ENCODE measurements at regions not wholly inside any gene's neighbourhood (a gene's known extent, or its start where the extent isn't known, plus 50 kb on each side); places are given as distances from the start of the nearest gene placed in this dataset.

DNA sequence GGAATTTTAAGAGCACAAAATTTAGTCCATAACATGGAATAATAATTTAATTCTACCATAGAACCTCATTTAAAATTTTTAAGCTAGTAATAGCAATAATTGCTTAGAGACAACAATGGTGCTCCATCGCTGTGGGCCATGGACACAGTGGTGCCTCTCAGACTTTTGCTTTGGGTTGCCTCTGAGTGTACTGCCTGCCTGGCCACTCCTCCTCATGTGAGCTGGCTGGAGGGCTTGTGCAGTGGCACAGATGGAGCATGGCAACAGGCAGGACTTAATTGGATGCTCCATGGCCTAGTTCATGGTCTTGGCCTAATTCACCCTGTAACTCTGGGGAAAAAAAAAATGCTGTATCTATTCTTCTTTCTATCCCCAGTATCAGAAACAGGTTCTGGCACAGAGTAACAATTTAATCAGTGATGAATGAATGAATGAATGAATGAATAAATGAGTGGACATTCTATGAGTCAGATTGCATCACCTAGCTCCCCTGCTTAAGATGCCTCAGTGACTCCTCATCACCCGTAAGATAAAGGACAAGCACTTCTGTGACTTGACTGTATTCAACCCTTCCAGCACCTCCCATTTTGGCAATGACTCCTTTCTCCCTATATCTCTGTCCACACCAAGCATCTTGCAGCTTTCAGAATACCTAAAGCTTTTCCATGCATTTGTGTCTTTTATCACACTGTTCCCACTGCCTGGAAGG lies 211.8 kb upstream of the SLC14A2 start:
- TF ChIP-seq CHD1 (IDR thresholded peaks at IDR 0.05; ENCODE audit: low read depth, low read length), result no peak
- TF ChIP-seq SUZ12 (IDR thresholded peaks at IDR 0.05; ENCODE audit: unreplicated experiment), result no peak
- TF ChIP-seq, protein P1, sequence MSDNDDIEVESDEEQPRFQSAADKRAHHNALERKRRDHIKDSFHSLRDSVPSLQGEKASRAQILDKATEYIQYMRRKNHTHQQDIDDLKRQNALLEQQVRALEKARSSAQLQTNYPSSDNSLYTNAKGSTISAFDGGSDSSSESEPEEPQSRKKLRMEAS (IDR thresholded peaks at IDR 0.05; ENCODE audit: low read depth, low read length), result no peak
- TF ChIP-seq, protein P2, sequence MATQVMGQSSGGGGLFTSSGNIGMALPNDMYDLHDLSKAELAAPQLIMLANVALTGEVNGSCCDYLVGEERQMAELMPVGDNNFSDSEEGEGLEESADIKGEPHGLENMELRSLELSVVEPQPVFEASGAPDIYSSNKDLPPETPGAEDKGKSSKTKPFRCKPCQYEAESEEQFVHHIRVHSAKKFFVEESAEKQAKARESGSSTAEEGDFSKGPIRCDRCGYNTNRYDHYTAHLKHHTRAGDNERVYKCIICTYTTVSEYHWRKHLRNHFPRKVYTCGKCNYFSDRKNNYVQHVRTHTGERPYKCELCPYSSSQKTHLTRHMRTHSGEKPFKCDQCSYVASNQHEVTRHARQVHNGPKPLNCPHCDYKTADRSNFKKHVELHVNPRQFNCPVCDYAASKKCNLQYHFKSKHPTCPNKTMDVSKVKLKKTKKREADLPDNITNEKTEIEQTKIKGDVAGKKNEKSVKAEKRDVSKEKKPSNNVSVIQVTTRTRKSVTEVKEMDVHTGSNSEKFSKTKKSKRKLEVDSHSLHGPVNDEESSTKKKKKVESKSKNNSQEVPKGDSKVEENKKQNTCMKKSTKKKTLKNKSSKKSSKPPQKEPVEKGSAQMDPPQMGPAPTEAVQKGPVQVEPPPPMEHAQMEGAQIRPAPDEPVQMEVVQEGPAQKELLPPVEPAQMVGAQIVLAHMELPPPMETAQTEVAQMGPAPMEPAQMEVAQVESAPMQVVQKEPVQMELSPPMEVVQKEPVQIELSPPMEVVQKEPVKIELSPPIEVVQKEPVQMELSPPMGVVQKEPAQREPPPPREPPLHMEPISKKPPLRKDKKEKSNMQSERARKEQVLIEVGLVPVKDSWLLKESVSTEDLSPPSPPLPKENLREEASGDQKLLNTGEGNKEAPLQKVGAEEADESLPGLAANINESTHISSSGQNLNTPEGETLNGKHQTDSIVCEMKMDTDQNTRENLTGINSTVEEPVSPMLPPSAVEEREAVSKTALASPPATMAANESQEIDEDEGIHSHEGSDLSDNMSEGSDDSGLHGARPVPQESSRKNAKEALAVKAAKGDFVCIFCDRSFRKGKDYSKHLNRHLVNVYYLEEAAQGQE (IDR thresholded peaks at IDR 0.05; ENCODE audit: low read depth, low read length), result no peak
- no peak for TF ChIP-seq NR2F1 (conservative IDR thresholded peaks at IDR 0.05)
- TF ChIP-seq, protein P3, sequence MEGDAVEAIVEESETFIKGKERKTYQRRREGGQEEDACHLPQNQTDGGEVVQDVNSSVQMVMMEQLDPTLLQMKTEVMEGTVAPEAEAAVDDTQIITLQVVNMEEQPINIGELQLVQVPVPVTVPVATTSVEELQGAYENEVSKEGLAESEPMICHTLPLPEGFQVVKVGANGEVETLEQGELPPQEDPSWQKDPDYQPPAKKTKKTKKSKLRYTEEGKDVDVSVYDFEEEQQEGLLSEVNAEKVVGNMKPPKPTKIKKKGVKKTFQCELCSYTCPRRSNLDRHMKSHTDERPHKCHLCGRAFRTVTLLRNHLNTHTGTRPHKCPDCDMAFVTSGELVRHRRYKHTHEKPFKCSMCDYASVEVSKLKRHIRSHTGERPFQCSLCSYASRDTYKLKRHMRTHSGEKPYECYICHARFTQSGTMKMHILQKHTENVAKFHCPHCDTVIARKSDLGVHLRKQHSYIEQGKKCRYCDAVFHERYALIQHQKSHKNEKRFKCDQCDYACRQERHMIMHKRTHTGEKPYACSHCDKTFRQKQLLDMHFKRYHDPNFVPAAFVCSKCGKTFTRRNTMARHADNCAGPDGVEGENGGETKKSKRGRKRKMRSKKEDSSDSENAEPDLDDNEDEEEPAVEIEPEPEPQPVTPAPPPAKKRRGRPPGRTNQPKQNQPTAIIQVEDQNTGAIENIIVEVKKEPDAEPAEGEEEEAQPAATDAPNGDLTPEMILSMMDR (IDR thresholded peaks at IDR 0.05 in 2 of 3, conservative IDR thresholded peaks at IDR 0.05 in 1 of 3; ENCODE audit: control insufficient read depth in 2 of 3, extremely low read depth in 1 of 3, insufficient read depth in 1 of 3, low read depth in 3 of 3, low read length in 3 of 3), result no peak
- no peak for TF ChIP-seq HDAC2 (IDR thresholded peaks at IDR 0.05)
- TF ChIP-seq YY1 (IDR thresholded peaks at IDR 0.05; ENCODE audit: low read depth, low read length), result no peak

All from GM12878 (cell line).